Keratinocyte (primary cell): ENCODE measurements at regions not wholly inside any gene's neighbourhood (a gene's known extent, or its start where the extent isn't known, plus 50 kb on each side); places are given as distances from the start of the nearest gene placed in this dataset.

Experiments used
- EZH2 ChIP-seq: IDR thresholded peaks from one replicate; pipeline ENCODE4 v1.6.1; 2012; ENCODE audit warnings: inconsistent platforms, mild to moderate bottlenecking, low read length, moderate library complexity
- TF ChIP-seq, protein P1 (sequence below), 3 experiments: IDR thresholded peaks in 1 of 3; conservative IDR thresholded peaks in 1 of 3; optimal IDR thresholded peaks in 1 of 3; 2 replicates in 2 of 3; 3 replicates in 1 of 3; pipeline versions ENCODE3 to v1.5.1; 2011; ENCODE audit warnings: low read length in 3 of 3, mild to moderate bottlenecking in 3 of 3, moderate library complexity in 2 of 3, control low read depth in 1 of 3, inconsistent platforms in 1 of 3; ENCODE audit not compliant: insufficient read depth in 2 of 3; ENCODE audit errors: extremely low read depth in 1 of 3

DNA sequence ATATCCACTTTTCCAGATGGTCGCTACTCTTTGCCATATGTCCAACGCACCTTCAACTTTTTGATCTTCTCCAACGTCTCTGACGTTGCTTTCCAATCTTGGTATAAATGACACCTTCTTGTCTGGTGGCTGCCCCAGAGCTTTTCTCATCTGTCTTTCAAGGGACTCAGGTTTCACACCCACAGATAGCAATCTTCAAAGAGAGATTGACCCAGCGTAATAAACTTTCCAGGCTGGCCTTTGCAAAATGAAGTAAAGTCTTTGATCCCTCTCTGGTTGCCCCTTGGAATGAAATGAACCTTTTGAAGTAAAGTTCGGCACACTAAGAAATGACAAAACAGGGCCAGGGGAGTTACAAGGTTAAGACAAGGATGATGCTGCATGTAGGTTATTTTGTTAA lies 138.4 kb upstream of the BDNF start:
- TF ChIP-seq, protein P1, sequence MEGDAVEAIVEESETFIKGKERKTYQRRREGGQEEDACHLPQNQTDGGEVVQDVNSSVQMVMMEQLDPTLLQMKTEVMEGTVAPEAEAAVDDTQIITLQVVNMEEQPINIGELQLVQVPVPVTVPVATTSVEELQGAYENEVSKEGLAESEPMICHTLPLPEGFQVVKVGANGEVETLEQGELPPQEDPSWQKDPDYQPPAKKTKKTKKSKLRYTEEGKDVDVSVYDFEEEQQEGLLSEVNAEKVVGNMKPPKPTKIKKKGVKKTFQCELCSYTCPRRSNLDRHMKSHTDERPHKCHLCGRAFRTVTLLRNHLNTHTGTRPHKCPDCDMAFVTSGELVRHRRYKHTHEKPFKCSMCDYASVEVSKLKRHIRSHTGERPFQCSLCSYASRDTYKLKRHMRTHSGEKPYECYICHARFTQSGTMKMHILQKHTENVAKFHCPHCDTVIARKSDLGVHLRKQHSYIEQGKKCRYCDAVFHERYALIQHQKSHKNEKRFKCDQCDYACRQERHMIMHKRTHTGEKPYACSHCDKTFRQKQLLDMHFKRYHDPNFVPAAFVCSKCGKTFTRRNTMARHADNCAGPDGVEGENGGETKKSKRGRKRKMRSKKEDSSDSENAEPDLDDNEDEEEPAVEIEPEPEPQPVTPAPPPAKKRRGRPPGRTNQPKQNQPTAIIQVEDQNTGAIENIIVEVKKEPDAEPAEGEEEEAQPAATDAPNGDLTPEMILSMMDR (optimal IDR thresholded peaks at IDR 0.05 in 1 of 3, IDR thresholded peaks at IDR 0.05 in 1 of 3, conservative IDR thresholded peaks at IDR 0.05 in 1 of 3; ENCODE audit: extremely low read depth in 1 of 3, insufficient read depth in 2 of 3, low read length in 3 of 3): no peak
- TF ChIP-seq EZH2: no peak
